AG20443 (cell line): ENCODE measurements at regions not wholly inside any gene's neighbourhood (a gene's known extent, or its start where the extent isn't known, plus 50 kb on each side); places are given as distances from the start of the nearest gene placed in this dataset.
A peak's percentile ranks its signal among the peaks of the same experiment; 100 is the strongest.
"Not testable (repeated sequence)": the region's sequence is repeated elsewhere in the genome, so short reads cannot be mapped to it uniquely, and the experiment has no call there.

Experiments used
- DNase-seq: peaks from one replicate; pipeline ENCODE4 v3.0.0; 2012; ENCODE audit warnings: low spot score, mixed read lengths

DNA sequence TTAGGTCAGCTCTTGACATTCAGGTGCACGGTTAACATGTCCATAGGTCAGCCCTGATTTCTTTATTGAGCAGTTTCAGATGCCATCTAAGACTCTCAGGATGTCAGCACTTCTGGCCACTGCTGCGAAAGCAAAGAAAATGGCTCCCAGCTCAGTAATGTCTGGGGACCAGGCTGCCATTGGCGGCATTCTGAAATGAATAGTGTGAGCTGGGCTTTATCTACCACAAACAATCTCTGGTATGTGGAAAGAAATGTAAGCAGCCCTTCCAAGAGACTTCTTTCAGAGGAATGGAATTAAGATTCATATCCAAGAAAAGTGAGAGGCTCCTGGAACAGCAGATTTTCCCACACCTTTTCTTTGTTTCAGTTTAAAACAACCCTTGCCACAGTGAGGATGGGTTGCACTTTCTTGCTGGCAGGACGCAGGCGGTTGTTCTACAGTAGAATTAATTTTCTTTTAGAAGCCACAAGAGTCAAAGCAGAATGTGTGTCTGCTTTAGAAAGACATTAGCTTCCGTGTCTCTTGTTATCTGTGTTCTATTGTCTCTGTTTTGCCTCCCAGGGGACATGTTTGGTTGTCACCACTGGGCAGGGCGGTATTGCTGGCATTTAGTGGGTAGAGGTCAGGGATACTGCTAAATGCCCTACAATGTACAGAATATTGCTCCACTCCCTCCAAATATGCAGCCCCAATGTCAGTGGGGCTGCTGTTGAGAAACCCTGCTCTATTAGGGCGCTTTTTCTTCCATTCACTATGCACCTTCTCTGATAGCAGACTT, 149.9 kb upstream of the ANKH start:
- peak; percentile 87 for DNase-seq

DNA sequence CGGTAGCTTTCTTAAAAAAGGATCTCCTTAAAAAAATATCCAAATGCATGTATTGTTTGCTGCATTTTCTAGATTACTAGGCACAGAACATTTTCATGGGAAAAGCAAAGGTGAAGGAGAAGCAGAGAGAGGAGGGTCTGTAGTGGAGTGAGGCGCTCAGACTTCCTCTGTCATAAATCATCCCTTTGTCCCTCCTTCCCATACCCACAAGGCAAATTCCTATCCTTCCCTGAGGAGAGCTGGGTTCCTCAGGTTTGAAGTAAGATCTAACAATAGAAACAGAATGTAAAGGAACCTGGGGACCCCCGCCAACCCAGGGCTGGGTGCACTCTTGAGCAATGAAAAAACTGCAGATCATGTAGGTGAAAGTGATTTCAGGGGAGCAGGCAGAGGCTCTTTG, 149.2 kb upstream of the ANKH start:
- no peak for DNase-seq

GRCh38 chr5:15014809-15015208, 143.2 kb upstream of the ANKH start:
- DNase-seq: peak; percentile 26

DNA sequence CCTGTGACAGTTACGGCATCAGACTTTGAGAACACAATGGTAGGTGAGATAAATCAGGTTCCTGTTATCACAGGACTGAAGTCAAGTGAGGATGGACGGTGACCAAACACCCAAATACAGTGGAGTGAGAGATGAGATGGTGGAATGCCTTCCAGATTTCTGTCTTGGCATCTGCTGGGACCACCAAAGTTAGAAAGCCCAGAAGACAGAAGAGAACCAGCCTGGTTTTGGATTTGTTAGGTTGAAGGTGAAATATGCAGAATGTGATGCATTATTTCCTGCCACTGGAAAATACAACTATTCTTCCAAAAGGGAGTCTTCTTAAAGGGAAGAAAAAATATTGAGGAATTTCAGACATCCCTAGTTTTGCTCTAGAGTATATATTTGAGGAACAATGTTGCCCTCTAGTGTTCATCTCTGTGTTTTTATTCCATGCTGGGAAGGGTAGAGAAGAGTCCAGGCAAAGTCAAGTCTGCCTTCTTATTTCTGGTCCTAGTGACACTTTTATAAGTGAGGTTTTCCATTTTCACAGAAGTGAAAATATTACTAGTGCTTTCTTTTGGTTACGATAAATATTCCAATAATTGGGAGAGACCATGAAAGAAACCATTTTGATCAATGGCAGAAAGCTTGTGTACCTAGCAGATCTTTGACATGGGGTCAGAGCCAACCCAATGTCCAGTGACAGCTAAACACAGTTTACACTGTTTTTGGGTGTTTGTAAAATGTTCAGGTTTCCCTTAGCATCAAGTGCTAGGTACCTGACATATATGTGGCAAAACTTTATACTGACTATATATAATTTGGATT, 142.3 kb upstream of the ANKH start:
- peak; percentile 42 for DNase-seq

DNA sequence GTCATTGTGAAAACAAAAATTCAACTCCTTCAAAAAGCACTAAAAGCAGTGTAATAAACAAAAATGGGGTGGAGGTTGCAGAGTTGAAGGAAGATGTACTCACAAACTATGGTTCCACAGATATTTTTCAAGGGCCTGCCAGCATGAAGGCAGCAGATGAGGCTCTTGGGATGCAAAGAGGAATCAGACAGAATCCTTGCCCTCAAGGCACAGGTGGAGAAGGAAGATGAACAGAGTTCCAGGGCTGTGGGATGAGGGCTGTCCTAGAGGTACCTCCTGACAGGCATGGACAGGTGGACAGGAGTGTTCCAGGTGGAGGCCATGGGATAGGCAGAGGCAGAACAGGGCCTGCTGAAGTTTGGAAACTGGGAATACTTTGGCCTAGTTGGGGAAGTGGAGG, 140.5 kb upstream of the ANKH start:
- no peak for DNase-seq

- DNase-seq: no peak
Measured at GRCh38 chr5:15010936-15011335, 139.4 kb upstream of the ANKH start.

DNA sequence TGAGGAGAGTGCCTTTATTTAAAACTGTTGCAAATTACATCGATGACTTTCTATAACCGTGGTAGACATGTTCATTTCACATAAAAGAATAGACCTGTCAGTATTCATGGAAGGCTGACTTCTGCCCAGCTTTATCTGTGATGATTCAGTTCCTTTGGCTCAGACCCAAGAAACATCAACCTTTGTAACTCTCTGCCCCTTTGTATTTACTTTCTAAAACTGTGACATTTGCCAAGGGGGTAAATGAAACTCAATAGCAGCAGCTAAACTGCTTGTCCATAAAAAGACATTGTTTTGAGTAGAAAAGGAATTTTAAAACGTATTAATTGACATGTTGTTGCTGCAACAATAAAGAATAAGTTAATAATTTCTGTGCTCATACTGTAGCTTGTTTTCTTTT, 137.8 kb upstream of the ANKH start:
- no peak for DNase-seq

GRCh38 chr5:15008921-15009320, 137.3 kb upstream of the ANKH start:
- DNase-seq: no peak

- peak; percentile 95 for DNase-seq
Measured at GRCh38 chr5:15008476-15008875, 136.9 kb upstream of the ANKH start.

DNA sequence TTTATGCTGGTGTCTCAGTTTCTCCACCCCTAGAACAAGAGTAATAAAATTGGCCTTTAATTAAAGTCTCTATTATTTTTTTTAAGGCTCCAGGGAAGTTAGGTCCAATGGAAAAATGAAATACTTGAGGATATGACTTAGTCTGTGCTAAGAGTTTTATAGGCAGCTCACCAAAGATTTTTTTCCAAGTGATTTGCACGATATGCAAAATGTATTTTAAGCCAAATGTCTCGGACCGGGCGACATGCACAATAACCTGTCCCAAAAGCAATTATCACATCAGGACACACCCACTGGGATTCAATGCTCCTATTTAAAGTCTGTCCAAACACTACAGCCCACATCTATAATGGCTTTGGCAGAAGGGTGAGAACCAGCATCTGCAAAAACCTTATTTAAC, 136.1 kb upstream of the ANKH start:
- peak; percentile 24 for DNase-seq

GRCh38 chr5:15004506-15004905, 132.9 kb upstream of the ANKH start:
- no peak for DNase-seq

GRCh38 chr5:15003511-15003920, 131.9 kb upstream of the ANKH start:
- peak; percentile 86 for DNase-seq

DNA sequence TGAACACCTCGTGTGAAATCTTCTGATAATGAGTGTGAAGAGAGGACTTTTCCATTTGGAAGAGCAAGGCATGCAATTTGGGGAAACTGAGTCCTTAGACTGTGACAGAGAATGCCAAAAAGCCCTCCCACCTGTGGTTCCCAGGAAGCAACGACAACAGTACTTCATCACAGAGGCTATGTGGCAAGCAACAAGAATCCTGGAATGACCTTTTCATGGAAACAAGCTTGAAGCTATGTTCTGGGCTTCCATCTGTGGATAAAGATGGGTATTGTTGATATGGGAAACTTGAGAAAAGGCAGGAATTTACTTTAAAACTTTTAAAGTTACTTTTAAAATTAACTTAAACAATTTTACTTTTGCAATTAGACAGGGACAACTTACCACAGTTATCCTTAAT, 131.2 kb upstream of the ANKH start:
- DNase-seq: no peak

GRCh38 chr5:15002173-15002572, 130.6 kb upstream of the ANKH start:
- no peak for DNase-seq

- DNase-seq: no peak
Measured at GRCh38 chr5:15001517-15001916, 129.9 kb upstream of the ANKH start.

DNA sequence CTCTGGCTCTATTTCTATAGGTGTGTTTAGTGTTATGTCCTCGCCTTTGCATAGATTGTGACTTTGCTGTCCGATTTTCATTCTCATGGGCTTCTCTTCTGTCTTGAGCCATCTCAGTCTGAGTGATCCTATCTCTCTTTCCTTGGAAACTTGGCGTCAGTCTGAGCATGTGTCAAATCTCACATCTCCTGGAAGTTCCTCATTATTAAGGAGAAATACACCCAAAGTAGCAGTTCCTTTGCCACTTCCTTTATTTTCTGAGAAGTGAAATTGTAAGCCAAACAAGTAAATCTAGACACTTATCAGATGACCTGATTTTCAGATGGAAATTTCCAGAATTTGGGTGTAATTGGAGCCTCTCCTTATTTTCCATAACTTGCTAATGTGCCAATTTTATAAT, 126.9 kb upstream of the ANKH start:
- no peak for DNase-seq

DNA sequence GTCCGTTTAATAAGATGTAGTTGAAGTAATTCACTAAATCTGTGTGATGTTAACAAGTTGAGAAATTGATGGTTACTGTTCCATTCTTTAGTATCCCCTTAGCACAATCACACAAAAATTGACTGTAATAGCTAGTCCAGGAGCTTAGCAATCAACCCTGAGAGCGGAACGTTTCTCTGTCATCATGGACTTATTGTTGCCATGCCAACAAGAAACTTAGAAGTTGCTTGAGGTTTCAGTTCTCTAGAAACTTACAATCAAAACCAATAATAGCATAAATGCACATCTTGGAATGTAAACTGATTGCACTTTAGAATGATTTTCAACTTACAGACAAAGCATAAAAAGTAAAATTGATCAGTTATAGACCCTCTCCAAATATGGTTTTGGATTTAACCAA, 125.4 kb upstream of the ANKH start:
- no peak for DNase-seq

DNA sequence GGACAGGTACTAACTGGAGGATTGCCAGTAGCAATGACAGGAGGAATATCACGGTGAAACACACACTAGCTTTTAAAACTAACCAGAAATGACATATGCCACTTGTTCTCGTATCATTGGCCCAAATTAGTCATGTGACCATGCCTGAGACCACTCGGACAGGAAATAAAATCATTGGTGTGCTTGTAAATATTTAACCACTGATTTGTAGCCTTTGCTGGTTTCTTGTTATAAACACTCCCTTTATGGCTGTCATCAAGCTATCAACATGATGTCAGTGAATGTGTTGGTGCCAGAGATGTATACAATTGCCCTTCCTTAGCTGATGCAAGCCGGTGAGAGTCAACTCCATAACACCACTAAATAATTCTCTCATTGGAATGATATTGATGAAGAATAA, 123.7 kb upstream of the ANKH start:
- DNase-seq: no peak

- DNase-seq: not testable (repeated sequence)
Measured at GRCh38 chr5:14993459-14994133, 122.0 kb upstream of the ANKH start.

GRCh38 chr5:14992751-14993458, 121.3 kb upstream of the ANKH start:
- not testable (repeated sequence) for DNase-seq

- DNase-seq: no peak
Measured at GRCh38 chr5:14988223-14988622, 116.6 kb upstream of the ANKH start.

GRCh38 chr5:14986413-14986812, 114.8 kb upstream of the ANKH start:
- no peak for DNase-seq
